GM12891 (cell line): ENCODE measurements at regions not wholly inside any gene's neighbourhood (a gene's known extent, or its start where the extent isn't known, plus 50 kb on each side); places are given as distances from the start of the nearest gene placed in this dataset.

ENCODE experiments used
- DNase-seq: peaks from one replicate; pipeline ENCODE4 v3.0.0; 2011; ENCODE audit warnings: low spot score; ENCODE audit not compliant: insufficient read length
- FAIRE-seq: peaks from 2 replicates; lab custom pipeline; 2011; peaks lifted over from hg19 to GRCh38; lab: Jason Lieb, UNC
- PAX5 ChIP-seq: IDR thresholded peaks from 2 replicates; pipeline ENCODE4 v1.6.1; 2011; ENCODE audit warnings: low read length, moderate library complexity, mild to moderate bottlenecking; ENCODE audit not compliant: insufficient read depth, severe bottlenecking
- POLR2A ChIP-seq: IDR thresholded peaks from 2 replicates; pipeline ENCODE4 v1.6.1; 2011; ENCODE audit warnings: low read depth, low read length, control low read depth
- POLR2AphosphoS5 ChIP-seq: IDR thresholded peaks from 2 replicates; pipeline ENCODE4 v1.6.1; 2011; ENCODE audit warnings: low read depth, low read length, control low read depth
- POU2F2 ChIP-seq: IDR thresholded peaks from 2 replicates; pipeline ENCODE4 v1.6.1; 2011; ENCODE audit warnings: low read depth, mild to moderate bottlenecking, control low read depth, low read length, moderate library complexity
- SPI1 ChIP-seq: IDR thresholded peaks from 2 replicates; pipeline ENCODE4 v1.6.1; 2011; ENCODE audit warnings: low read depth, low read length, control low read depth
- TAF1 ChIP-seq: IDR thresholded peaks from 2 replicates; pipeline ENCODE4 v1.6.1; 2011; ENCODE audit warnings: low read depth, low read length, control low read depth

DNA sequence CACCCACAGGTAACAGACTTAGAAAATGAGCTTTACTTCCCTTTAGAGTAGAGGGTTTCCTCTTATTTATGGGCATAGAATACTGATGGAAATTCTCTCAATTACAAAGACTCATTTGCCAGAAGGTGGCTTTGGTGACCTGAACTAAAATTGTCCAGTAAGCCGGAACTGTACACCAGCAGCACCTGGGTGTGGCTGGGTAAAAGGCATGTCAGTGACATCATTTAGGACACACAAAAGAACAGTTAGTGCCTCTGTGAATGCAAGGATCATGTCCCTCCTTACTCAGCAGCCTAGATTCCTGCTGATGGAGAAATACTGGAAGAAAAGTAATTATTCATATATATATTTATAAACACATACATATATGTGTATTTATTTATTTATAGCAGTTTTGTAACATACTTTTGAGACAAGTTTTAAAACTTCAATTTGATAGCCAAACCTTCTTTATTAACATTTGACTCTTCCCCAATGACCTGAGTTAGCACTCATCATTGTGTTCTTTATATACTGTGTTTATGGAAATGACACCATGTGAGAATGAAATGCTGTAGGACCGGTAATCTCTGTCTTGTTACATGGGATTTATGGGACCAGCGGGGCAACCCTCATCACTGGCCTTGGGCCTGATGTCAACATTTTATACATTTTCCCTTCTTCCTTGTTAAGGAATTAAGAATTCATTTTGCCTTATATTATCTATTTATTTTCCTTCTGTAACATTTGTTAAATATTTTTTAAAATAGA is 274.4 kb downstream of the BRINP2 start:
- no peak for FAIRE-seq
- TF ChIP-seq POLR2AphosphoS5 (no peak), SPI1 (no peak), PAX5 (no peak), POLR2A (no peak), TAF1 (no peak), POU2F2 (no peak)
- no peak for DNase-seq

DNA sequence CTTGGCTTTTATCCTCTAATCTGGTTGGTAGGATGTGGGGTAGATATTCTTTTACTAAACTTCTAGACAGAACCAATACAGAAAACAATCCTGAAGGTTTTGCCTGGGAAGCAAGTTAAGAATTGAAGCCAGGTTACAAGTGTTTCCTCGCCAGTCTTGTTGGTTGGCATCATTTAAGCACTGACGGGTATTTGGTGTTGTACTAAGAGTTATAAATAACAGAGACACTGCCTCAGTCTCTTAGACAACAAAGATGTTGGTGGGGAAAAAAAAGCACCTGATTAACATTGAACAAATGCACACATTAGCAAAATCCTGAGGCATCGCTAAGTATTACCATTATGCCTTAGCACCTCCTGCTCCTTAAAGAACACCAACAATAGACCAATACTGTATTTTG is 272.2 kb downstream of the BRINP2 start:
- TF ChIP-seq PAX5 (no peak), SPI1 (no peak), POU2F2 (no peak), TAF1 (no peak), POLR2AphosphoS5 (no peak), POLR2A (no peak)
- FAIRE-seq (no peak), DNase-seq (no peak)

DNA sequence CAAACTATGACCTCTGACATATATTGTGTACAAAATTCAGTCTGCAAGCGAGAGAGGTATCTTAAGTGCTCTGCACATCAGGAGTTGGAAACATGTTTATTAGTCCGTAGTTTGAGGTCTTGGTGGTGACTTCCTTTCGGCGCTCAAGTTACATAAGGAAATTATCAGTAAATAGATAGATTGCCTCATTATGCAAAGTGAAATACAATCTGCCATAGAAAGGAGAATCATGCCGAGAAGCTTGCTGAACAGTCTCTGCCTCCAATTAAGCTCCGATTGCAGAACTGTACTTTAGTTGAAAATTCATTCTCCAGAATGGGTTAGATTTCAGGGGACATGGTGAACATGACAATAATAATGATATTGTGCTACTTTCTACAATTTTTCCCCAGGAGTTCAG is 271.8 kb downstream of the BRINP2 start:
- no peak for TF ChIP-seq POU2F2
- no peak for TF ChIP-seq SPI1
- TF ChIP-seq POLR2A: no peak
- no peak for TF ChIP-seq POLR2AphosphoS5
- TF ChIP-seq PAX5: no peak
- no peak for TF ChIP-seq TAF1
- DNase-seq (no peak), FAIRE-seq (no peak)

DNA sequence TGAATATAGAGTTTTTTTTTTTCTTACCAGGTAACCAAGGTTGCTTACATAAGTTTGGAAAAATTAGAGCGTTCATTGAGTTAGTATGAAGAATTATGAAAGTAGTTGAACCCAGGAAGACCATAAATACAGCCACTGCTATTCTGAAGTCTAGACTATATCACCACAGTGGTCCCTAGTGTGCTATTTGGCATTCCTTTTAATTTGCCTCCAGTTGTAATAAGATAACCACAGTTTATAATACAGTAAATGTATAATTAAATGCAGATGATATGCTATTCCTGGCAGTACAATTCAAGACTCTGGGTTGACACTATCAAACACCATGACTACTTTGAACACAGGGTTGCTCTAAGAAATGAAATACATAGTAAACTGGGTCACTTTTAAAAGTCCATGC is 270.5 kb downstream of the BRINP2 start:
- FAIRE-seq (no peak), DNase-seq (no peak)
- no peak for TF ChIP-seq POU2F2
- TF ChIP-seq PAX5: no peak
- TF ChIP-seq SPI1: no peak
- no peak for TF ChIP-seq POLR2AphosphoS5
- TF ChIP-seq POLR2A: no peak
- no peak for TF ChIP-seq TAF1

DNA sequence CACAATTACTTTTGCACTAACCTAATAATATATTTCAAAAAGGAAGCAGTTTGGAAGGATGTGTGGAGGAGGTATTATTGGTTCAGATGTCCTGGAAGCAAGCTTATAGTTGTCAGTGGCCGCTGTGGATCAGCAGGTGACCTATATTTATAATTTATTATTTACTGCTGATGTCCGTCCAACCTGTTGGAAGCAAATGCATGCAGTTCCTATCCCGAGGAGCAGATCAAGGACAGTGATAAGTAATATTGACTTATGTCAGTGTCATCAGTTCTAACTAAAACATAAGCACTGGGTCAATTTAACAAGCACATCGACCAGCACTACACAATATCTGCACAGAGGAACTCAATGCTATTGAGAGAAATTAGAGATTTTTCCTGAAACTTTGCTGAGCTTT is 270.1 kb downstream of the BRINP2 start:
- DNase-seq (no peak), FAIRE-seq (no peak)
- TF ChIP-seq SPI1: no peak

DNA sequence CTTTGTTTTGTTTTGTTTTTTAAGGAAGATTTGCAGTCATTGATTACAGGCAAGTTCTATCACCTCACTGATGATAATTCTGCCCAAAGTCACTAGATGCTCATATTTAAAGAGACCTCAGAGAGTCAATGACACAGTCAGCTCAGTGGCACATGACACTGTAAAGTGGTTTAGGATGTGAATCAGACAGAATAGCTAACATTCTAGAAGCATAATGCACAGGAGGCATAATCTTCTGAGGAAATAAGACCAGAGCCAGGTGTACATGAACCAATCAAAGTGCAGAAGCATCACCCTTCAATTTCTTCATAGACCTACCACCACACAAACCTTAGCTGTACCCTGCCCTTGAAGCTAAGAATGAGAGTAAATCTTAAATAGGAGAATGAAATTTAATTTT is 268.5 kb downstream of the BRINP2 start:
- no peak for FAIRE-seq
- DNase-seq: no peak
- TF ChIP-seq SPI1 (no peak), PAX5 (no peak), TAF1 (no peak), POU2F2 (no peak)

DNA sequence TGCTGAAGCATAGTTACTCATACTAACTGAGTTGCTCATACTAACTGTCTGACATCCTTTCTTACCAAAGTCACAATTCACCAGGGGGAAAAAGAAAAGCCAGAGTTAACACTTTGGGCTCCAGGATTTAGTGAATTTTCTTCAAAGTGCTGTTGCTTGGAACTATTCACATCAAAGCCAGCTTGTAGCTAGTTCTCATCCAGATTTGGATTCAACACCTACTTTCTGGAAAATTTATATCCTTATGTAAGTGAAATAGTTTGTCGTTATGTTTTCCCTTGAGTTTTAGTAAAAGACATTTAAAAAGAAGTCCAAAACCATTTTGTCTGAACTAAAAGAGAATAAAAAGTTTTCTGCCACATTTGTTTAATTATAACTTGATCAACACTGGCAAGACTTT is 264.6 kb downstream of the BRINP2 start:
- no peak for FAIRE-seq
- DNase-seq: no peak
- TF ChIP-seq POU2F2 (no peak), SPI1 (no peak), POLR2A (no peak), PAX5 (no peak), TAF1 (no peak), POLR2AphosphoS5 (no peak)

DNA sequence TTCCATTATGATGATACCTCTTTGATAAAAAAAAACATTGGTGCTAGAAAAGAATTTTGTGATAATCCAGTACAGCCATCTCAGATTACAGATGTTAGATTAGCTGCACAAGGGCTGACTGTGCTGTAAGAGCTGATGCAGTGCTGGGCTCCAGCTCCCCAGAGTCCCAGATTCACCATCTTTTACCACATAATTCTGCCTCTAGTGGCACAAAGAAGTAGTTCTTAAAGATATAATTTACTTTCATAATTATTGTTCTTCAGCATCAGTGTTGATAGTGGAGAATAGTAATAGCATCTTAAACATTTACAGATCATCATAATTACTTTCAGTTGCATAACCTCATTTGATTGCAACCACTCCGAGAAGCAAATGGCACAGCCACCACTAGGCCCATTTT is 262.1 kb downstream of the BRINP2 start:
- DNase-seq (no peak), FAIRE-seq (no peak)
- no peak for TF ChIP-seq POLR2AphosphoS5

DNA sequence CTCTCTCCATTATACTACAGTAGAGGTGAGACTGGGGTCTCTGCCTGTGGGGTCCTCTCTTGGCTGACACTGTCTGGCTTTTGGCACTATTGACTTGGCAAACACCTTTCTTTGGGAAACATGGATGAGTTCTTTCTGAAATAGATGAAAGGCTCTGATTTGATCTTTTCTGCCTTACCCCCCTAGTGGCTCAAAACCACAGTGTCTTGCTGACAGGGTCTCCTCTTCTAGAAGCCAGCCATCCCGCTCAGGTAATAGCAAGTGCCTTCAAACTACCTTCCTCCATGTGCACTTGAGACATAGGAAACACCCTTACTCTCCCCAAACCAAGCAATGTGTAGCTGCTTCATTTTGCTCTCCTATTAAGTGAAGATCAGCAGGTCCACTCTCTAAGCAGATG is 260.4 kb downstream of the BRINP2 start:
- DNase-seq (no peak), FAIRE-seq (no peak)
- TF ChIP-seq SPI1: no peak
- no peak for TF ChIP-seq POLR2A
- no peak for TF ChIP-seq POLR2AphosphoS5
- no peak for TF ChIP-seq PAX5

DNA sequence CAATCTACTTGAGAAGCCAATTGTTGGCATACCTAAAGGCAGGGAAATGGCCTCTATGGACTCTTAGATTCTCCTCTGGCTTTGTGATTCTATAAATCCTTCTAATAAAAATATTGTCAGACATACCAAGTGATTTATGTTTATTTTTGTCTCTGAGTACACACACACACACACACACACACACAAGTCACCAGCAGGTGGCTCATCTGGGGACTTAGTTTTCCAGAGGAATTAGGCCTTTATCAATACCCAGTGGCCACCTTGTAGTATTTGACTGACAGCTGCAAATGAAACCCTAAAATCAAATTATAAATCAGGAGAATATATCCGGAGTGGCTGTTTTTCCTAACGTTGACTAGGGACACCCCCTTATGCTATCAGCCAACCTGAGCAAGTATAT is 258.5 kb downstream of the BRINP2 start:
- DNase-seq (no peak), FAIRE-seq (no peak)
- TF ChIP-seq POU2F2 (no peak), POLR2AphosphoS5 (no peak), PAX5 (no peak)

DNA sequence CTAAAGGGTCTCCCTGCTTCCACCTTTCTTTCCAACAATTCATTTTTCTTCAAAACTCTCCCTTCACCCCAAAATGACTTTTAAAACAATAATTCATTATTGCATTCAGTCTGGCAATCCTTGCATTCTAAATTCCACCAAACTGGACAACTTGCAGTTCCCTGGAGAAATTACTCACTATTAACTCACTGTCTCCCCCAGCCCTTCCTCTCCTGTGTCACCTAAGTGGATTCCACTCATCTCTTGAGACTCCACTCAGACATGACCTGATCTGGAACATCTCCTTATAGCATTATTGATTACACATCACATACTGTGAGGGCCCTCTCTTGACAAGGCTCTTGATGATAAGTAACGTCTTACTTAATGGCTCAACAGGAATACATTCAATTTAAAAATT is 257.1 kb downstream of the BRINP2 start:
- no peak for TF ChIP-seq POLR2A
- TF ChIP-seq POU2F2: no peak
- no peak for TF ChIP-seq SPI1
- no peak for TF ChIP-seq POLR2AphosphoS5
- no peak for TF ChIP-seq TAF1
- TF ChIP-seq PAX5: no peak
- DNase-seq (no peak), FAIRE-seq (no peak)

DNA sequence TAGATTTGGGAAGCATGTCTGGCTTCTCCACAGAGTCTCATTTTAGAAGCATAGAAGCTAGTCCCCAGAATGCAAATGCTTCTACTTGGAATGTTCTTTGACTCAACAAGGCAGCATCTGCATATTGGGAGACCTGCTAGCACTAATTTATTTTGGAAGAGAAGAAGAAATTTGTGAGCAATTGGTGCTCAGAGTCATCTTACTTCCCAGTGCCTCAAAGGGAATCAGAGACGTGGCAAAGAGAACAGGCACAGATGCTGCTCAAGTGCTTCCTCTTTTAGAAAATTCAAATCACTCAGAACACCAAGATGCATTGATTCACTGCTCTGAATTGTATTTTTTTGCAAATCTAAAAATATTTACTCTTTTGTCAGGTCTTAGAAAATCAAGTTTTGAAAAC is 255.7 kb downstream of the BRINP2 start:
- TF ChIP-seq POU2F2: no peak
- no peak for TF ChIP-seq SPI1
- no peak for TF ChIP-seq POLR2AphosphoS5
- DNase-seq: no peak
- no peak for FAIRE-seq

DNA sequence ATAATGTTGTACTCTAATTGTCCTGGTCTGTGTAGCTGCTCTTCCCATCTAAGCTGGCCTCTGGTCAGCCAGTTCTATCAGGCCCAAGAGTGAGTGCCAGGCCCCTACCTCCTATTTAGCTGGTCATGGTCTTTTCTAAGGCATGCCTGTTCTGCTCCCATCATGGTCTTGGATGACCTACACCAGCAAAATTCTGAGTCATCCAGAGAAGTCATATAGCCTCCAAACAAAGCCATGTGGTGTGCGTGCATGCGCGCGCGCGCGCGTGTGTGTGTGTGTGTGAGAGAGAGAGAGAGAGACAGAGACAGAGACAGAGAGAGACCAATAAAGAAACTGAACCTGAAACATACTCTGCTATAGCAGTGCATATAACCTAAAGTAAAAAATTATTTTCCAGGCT is 254.4 kb downstream of the BRINP2 start:
- DNase-seq (no peak), FAIRE-seq (no peak)
- TF ChIP-seq TAF1 (no peak), POLR2AphosphoS5 (no peak), PAX5 (no peak), POLR2A (no peak), SPI1 (no peak), POU2F2 (no peak)
